GM12873 (cell line): ENCODE measurements at regions not wholly inside any gene's neighbourhood (a gene's known extent, or its start where the extent isn't known, plus 50 kb on each side); places are given as distances from the start of the nearest gene placed in this dataset.

ENCODE experiments used
- CTCF ChIP-seq: IDR thresholded peaks from 2 replicates; pipeline ENCODE4 v1.5.1; 2012; ENCODE audit warnings: low read depth, mild to moderate bottlenecking, moderate library complexity, low read length, control low read depth; ENCODE audit not compliant: insufficient read depth; ENCODE audit errors: missing control alignments

- no peak for TF ChIP-seq CTCF
Measured at GRCh38 chr7:34222722-34223121, 317.4 kb downstream of the BMPER start.

GRCh38 chr7:34224281-34224680 is 318.9 kb downstream of the BMPER start:
- TF ChIP-seq CTCF = no peak

- no peak for TF ChIP-seq CTCF
Measured at GRCh38 chr7:34225193-34225592, 319.9 kb downstream of the BMPER start.

- TF ChIP-seq CTCF = no peak
Measured at GRCh38 chr7:34227525-34227924, 322.2 kb downstream of the BMPER start.

GRCh38 chr7:34236057-34236456 is 330.7 kb downstream of the BMPER start:
- TF ChIP-seq CTCF = no peak

- TF ChIP-seq CTCF = no peak
Measured at GRCh38 chr7:34236839-34237492, 331.6 kb downstream of the BMPER start.

GRCh38 chr7:34237493-34237849 is 332.1 kb downstream of the BMPER start:
- TF ChIP-seq CTCF = no peak
